Left renal pelvis (tissue), 4 donors: ENCODE measurements at regions not wholly inside any gene's neighbourhood (a gene's known extent, or its start where the extent isn't known, plus 50 kb on each side); places are given as distances from the start of the nearest gene placed in this dataset.
"Not testable (repeated sequence)": the region's sequence is repeated elsewhere in the genome, so short reads cannot be mapped to it uniquely, and the experiment has no call there.

Experiments used
- DNase-seq, 4 donors: peaks; one replicate each; pipeline ENCODE4 v3.0.0-alpha.2; 2013; ENCODE audit warnings: low read depth in 4 of 4, low spot score in 3 of 4

- DNase-seq, result no peak
These were observed 111.8 kb upstream of the PALMD start for GRCh38 chr1:99533909-99534637.

- peak in 2 of 4 donors; percentile 10 to 46 for DNase-seq
These were observed 111.3 kb upstream of the PALMD start for GRCh38 chr1:99534638-99534930.

GRCh38 chr1:99535470-99536164 is 110.3 kb upstream of the PALMD start:
- DNase-seq, result no peak

GRCh38 chr1:99537886-99538617 is 107.9 kb upstream of the PALMD start:
- DNase-seq, result no peak

- no peak for DNase-seq
These were observed 107.3 kb upstream of the PALMD start for GRCh38 chr1:99538618-99538956.

GRCh38 chr1:99539131-99539530 is 106.8 kb upstream of the PALMD start:
- DNase-seq, result no peak

GRCh38 chr1:99540744-99541143 is 105.2 kb upstream of the PALMD start:
- DNase-seq, result no peak

GRCh38 chr1:99544328-99544727 is 101.6 kb upstream of the PALMD start:
- DNase-seq, result no peak

- no peak for DNase-seq
These were observed 99.2 kb upstream of the PALMD start for GRCh38 chr1:99546432-99547416.

GRCh38 chr1:99548943-99549605 is 96.8 kb upstream of the PALMD start:
- DNase-seq, result no peak

GRCh38 chr1:99550198-99550597 is 95.7 kb upstream of the PALMD start:
- DNase-seq, result no peak

GRCh38 chr1:99551812-99552614 is 93.9 kb upstream of the PALMD start:
- no peak for DNase-seq

GRCh38 chr1:99553301-99553700 is 92.6 kb upstream of the PALMD start:
- no peak for DNase-seq

- DNase-seq, result not testable (repeated sequence)
These were observed 92.1 kb upstream of the PALMD start for GRCh38 chr1:99553819-99554218.

GRCh38 chr1:99554727-99555126 is 91.2 kb upstream of the PALMD start:
- DNase-seq, result no peak

GRCh38 chr1:99557546-99558202 is 88.2 kb upstream of the PALMD start:
- no peak for DNase-seq

GRCh38 chr1:99559166-99559565 is 86.7 kb upstream of the PALMD start:
- no peak for DNase-seq

- DNase-seq, result no peak
These were observed 85.5 kb upstream of the PALMD start for GRCh38 chr1:99560207-99561040.
